ENCODE measurements at regions not wholly inside any gene's neighbourhood (a gene's known extent, or its start where the extent isn't known, plus 50 kb on each side); places are given as distances from the start of the nearest gene placed in this dataset.
"Not testable (repeated sequence)": the region's sequence is repeated elsewhere in the genome, so short reads cannot be mapped to it uniquely, and the experiment has no call there.

DNA sequence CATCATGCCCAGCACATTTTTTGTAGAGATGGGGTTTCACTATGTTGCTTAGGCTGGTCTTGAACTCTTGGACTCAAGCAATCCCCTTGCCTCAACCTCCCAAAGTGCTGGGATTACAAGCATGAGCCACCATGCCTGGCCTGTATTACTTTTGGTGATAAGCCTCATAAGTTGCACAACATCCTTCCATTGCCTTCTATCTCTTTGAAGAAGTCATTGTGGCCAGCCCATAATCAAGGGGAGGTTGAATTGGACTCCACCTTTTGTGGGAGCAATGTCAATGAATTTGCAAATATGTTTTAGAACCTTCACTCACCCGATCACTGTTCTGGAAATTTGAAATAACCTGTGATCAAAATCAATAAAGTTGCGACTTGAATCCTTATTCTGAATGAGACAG is 104.3 kb upstream of the CLINT1 start:
- Mint-ChIP-seq H3K9me3 (no peaks in the 10 kb centered on the region), H3K27ac (no peak overlapping the region), H3K36me3 (no peaks in the 10 kb centered on the region)
- ATAC-seq (no peak), DNase-seq (ENCODE audit: low spot score in 2 of 2) (no peak)

DNA sequence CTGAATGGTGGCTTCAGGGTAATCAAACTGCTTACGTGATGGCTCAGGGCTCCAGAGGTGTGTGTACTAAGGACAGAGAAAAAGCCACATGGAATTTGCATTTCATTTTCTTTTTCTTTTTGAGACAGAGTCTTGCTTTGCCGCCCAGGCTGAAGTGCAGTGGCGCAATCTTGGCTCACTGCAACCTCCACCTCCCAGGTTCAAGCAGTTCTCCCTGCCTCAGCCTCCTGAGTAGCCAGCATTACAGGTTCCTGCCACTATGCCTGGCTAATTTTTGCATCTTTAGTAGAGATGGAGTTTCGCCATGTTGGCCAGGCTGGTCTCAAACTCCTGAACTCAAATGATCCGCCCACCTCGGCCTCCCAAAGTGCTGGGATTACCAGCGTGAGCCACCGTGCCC is 103.7 kb upstream of the CLINT1 start:
- ATAC-seq; H3K27ac Mint-ChIP-seq; H3K9me3 Mint-ChIP-seq; H3K36me3 Mint-ChIP-seq; DNase-seq (ENCODE audit: low spot score in 2 of 2): not testable (repeated sequence)

- no peak for ATAC-seq
- Mint-ChIP-seq H3K36me3 (no peaks in the 10 kb centered on the region), H3K9me3 (no peaks in the 10 kb centered on the region), H3K27ac (no peak overlapping the region)
- no peak for DNase-seq (ENCODE audit: low spot score in 2 of 2)
Measured at GRCh38 chr5:157961896-157962590, 103.1 kb upstream of the CLINT1 start.

DNA sequence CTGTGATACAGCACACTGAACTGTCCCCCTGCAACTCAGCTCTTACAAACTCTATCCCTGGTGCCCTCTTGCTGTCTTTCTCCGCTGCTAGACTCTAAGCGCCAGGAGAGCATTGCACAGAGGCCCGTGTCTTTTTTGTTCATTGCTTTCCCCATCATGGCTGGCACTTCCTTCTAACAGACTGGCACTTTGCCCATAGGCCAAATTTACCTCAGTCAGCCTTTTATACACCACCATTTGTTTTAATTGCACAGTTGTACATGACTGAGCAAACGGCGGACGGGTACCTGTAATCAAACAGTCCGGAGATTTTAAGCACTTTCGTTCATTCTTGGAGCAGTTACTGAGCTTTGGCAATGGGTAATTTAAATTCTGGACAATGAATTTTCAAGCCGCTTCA is 102.2 kb upstream of the CLINT1 start:
- no peak overlapping the region for H3K27ac Mint-ChIP-seq
- H3K36me3 Mint-ChIP-seq = no peaks in the 10 kb centered on the region
- ATAC-seq = no peak
- no peaks in the 10 kb centered on the region for H3K9me3 Mint-ChIP-seq
- no peak for DNase-seq (ENCODE audit: low spot score in 2 of 2)

DNA sequence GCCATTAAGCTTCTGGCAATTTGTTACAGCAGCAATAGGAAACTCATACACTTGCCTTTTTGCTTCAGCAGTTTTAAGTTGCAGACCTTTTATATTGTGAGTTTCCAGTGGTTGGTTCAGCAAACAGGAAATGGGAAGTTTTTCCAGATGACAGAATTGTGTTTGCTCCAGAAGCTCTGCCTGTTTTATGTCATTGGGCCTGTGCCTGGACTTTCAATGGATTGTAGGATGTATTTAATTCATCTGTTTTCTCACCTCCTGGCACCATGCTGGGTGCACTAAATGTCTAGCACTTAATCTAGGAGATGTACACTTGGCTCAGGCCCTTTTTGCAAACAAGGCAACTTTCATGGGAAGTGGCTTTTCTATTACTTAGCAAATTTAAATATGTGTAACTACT is 100.4 kb upstream of the CLINT1 start:
- no peak for ATAC-seq
- no peak for DNase-seq (ENCODE audit: low spot score in 2 of 2)
- Mint-ChIP-seq H3K36me3 (no peaks in the 10 kb centered on the region), H3K9me3 (no peaks in the 10 kb centered on the region), H3K27ac (no peak overlapping the region)

DNA sequence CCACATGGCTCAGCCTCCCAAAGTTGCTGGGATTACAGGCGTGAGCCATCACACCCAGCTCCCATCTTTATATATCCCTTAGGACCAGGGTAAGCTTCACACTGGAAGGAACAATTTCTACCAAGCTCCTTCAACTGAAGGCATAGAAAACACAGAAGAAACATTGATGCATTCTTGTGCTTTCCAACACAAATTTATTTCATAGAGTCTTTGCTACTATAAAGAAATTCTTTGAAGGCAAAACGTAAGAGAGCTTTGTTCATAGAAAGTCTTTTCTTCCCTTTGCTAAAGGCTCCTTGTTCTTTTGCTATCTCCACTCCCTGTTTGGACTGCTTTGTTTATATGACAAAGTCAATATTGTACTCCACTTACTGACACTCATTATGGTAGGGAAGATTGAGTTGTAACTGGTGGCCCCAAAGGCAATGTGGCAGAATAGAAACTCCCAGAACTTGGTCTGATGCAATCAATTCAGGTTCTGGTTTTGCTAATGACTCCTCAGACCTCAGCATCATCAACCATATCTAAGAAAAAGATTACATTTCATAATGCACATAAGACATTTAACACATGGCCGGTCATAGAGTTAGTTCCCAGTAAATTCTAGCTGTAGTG is 97.4 kb upstream of the CLINT1 start:
- DNase-seq (ENCODE audit: low spot score in 2 of 2) (no peak), ATAC-seq (peak in 1 of 2 donors; percentile 90)
- no peaks in the 10 kb centered on the region for H3K9me3 Mint-ChIP-seq
- no peak overlapping the region for H3K27ac Mint-ChIP-seq
- H3K36me3 Mint-ChIP-seq = no peaks in the 10 kb centered on the region

DNA sequence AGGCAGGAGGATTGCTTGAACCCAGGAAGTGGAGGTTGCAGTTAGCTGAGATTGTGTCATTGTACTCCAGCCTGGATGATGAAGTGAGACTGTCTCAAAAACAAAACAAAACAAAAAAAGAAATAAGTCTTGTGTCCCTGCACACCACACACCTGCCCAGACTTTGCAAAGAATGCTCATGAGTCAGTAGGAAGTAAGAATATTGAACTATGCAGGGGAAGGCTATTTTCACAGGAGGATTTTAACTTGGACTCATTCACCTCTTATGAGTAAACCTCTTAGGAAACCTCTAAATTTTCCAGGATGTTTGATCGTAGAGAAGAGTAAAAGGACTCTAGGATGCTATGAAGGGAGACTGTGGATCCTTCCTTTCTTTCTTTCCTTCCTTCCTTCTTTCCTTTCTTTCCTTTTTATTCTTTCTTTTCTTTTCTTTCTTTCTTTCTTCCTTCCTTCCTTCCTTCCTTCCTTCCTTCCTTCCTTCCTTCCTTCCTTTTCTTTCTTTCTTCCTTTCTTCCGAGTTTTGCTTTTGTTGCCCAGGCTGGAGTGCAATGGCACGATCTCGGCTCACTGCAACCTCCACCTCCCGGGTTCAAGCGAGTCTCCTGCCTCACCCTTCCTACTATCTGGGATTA is 96.7 kb upstream of the CLINT1 start:
- no peak for ATAC-seq
- no peaks in the 10 kb centered on the region for H3K9me3 Mint-ChIP-seq
- DNase-seq (ENCODE audit: low spot score in 2 of 2) = no peak
- no peaks in the 10 kb centered on the region for H3K36me3 Mint-ChIP-seq
- no peak overlapping the region for H3K27ac Mint-ChIP-seq

- ATAC-seq (no peak), DNase-seq (ENCODE audit: low spot score in 2 of 2) (no peak)
- H3K36me3 Mint-ChIP-seq = no peaks in the 10 kb centered on the region
- no peak overlapping the region for H3K27ac Mint-ChIP-seq
- H3K9me3 Mint-ChIP-seq = no peaks in the 10 kb centered on the region
Measured at GRCh38 chr5:157952374-157952685, 93.4 kb upstream of the CLINT1 start.

DNA sequence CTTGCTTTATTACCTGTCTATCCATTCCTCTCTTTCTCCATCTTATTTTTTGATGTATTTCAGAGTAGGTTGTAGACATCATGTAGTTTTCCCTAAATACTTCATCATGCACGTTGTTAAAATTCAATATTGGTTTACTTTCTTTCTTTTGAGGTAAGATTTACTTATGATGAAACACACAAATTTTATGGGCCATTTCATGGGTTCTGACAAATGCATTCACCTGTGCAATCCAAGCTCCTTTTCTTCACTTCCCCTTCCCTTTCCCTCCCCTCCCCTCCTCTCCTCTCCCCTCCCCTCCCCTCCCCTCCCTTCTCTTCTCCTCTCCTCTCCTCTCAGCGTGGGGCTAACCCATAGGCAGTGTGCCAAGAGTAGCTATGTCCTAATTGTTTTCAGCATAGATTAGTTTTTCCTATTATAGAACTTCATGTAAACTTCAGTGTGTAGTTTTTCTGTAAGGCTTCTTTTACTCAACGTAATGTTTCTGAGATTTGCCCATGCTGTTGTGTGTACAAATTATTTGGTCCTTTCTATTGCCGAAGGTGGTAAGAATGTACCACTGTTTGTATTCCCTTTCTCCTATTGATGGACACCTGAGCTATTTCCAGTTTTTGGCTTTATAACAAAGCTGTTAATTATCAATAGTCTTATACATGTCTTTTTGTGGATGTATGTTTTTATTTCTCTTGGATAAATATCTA is 92.9 kb upstream of the CLINT1 start:
- no peaks in the 10 kb centered on the region for H3K9me3 Mint-ChIP-seq
- DNase-seq (ENCODE audit: low spot score in 2 of 2) = no peak
- no peaks in the 10 kb centered on the region for H3K36me3 Mint-ChIP-seq
- no peak overlapping the region for H3K27ac Mint-ChIP-seq
- no peak for ATAC-seq

DNA sequence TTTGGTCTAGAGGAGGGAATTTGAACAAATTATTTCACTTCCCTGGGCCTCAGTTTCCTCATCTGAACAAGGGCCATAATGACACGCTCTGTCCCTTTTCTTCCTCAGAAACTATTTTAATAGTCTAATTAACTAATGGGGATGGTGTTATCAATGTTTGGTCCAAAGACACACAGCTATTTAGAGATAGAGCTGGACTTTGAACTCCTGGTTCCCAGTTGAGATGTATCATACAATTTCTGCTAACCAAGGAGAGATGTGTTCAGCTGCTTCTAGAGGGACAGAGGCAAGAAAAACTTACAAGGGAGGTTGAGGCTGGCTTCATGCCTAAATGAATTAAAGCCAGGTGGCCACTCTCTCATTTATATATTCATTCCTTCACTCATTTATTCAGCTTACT is 90.6 kb upstream of the CLINT1 start:
- no peaks in the 10 kb centered on the region for H3K9me3 Mint-ChIP-seq
- no peaks in the 10 kb centered on the region for H3K36me3 Mint-ChIP-seq
- DNase-seq (ENCODE audit: low spot score in 2 of 2) (no peak), ATAC-seq (no peak)
- no peak overlapping the region for H3K27ac Mint-ChIP-seq

- DNase-seq (ENCODE audit: low spot score in 2 of 2) = peak; percentile 64 to 78
- peak; percentile 81 to 98 for ATAC-seq
- no peaks in the 10 kb centered on the region for H3K36me3 Mint-ChIP-seq
- H3K27ac Mint-ChIP-seq = no peak overlapping the region
- H3K9me3 Mint-ChIP-seq = no peaks in the 10 kb centered on the region
Measured at GRCh38 chr5:157948738-157949410, 89.9 kb upstream of the CLINT1 start.

- H3K9me3 Mint-ChIP-seq = no peaks in the 10 kb centered on the region
- no peak overlapping the region for H3K27ac Mint-ChIP-seq
- ATAC-seq = no peak
- H3K36me3 Mint-ChIP-seq = no peaks in the 10 kb centered on the region
- no peak for DNase-seq (ENCODE audit: low spot score in 2 of 2)
Measured at GRCh38 chr5:157947156-157947555, 88.2 kb upstream of the CLINT1 start.

- not testable (repeated sequence) for H3K36me3 Mint-ChIP-seq; DNase-seq (ENCODE audit: low spot score in 2 of 2); ATAC-seq; H3K27ac Mint-ChIP-seq; H3K9me3 Mint-ChIP-seq
Measured at GRCh38 chr5:157945822-157946221, 86.9 kb upstream of the CLINT1 start.

DNA sequence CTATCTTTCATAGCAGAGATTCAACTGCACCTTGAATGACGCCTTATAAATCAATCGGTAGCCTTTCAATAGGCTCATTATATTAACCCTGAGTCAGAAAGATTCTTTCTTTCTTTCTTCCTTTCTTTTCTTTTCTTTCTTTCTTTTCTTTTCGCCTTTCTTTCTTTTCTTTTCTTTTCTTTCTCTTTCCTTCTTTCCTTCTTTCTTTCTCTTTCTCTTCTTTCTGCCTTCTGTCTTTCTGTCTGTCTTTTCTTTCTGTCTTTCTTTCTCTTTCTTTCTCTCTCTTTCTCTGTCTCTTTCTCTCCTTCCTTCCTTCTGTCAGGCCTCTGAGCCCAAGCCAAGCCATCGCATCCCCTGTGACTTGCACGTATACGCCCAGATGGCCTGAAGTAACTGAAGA is 86.0 kb upstream of the CLINT1 start:
- Mint-ChIP-seq H3K27ac (no peak overlapping the region), H3K9me3 (no peaks in the 10 kb centered on the region), H3K36me3 (no peaks in the 10 kb centered on the region)

DNA sequence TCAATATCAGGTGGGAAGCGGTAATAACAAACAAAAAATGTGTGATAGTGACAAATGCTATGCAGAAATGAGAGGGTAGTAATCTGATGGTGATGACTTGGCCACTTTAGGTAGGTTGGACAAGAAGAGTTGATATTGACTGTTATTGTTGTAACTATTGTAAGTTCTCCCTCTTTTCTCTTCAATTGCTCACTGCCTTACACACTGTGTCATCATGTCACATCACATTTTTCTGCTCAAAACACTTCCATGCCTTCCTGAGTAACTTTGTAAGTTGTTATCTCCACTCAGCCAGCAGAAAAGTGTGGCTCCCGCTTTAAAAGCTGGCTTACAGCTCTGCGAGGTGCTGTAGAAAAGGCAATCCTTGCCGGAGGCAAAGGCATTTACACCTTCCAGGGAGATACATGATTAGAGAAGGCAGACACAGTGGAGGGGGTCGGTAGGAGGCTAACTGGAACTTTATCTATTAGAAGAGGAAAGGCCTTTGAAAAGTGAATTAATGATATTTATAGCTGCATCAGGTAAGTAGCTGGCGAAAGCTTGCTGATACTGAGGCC is 85.2 kb upstream of the CLINT1 start:
- H3K9me3 Mint-ChIP-seq = no peaks in the 10 kb centered on the region
- no peak for ATAC-seq
- H3K27ac Mint-ChIP-seq = no peak overlapping the region
- H3K36me3 Mint-ChIP-seq = no peaks in the 10 kb centered on the region
- no peak for DNase-seq (ENCODE audit: low spot score in 2 of 2)

More for the DNA sequence above, 86.0 kb upstream of the CLINT1 start:
- no peak for DNase-seq (ENCODE audit: low spot score in 2 of 2)
- ATAC-seq = no peak

- no peak overlapping the region for H3K27ac Mint-ChIP-seq
- ATAC-seq = no peak
- no peaks in the 10 kb centered on the region for H3K9me3 Mint-ChIP-seq
- no peak for DNase-seq (ENCODE audit: low spot score in 2 of 2)
- H3K36me3 Mint-ChIP-seq = no peaks in the 10 kb centered on the region
Measured at GRCh38 chr5:157942595-157942994, 83.7 kb upstream of the CLINT1 start.

- no peak for DNase-seq (ENCODE audit: low spot score in 2 of 2)
- H3K9me3 Mint-ChIP-seq = no peaks in the 10 kb centered on the region
- H3K36me3 Mint-ChIP-seq = no peaks in the 10 kb centered on the region
- no peak overlapping the region for H3K27ac Mint-ChIP-seq
- ATAC-seq = no peak
Measured at GRCh38 chr5:157941616-157942015, 82.7 kb upstream of the CLINT1 start.

Data from activated naive CD4-positive, alpha-beta T cell treated with anti-CD3 and anti-CD28 coated beads, Interleukin-2, amount 50 U/mL, for 72 hours (primary cell).